HG03460 (cell line): ENCODE measurements at regions not wholly inside any gene's neighbourhood (a gene's known extent, or its start where the extent isn't known, plus 50 kb on each side); places are given as distances from the start of the nearest gene placed in this dataset.
"Not testable (repeated sequence)": the region's sequence is repeated elsewhere in the genome, so short reads cannot be mapped to it uniquely, and the experiment has no call there.

ENCODE experiments used
- ATAC-seq: cut with Tn5 transposase; IDR thresholded peaks from one replicate; pipeline ENCODE4 v1.9.1; 2021; ENCODE audit not compliant: unreplicated experiment

GRCh38 chr11:79512706-79513469 lies 72.1 kb upstream of the TENM4 start:
- ATAC-seq, result no peak

- no peak for ATAC-seq
These were observed 70.1 kb upstream of the TENM4 start for GRCh38 chr11:79510960-79511359.

- no peak for ATAC-seq
These were observed 67.6 kb upstream of the TENM4 start for GRCh38 chr11:79508461-79508860.

GRCh38 chr11:79507706-79508105 lies 66.9 kb upstream of the TENM4 start:
- no peak for ATAC-seq

- no peak for ATAC-seq
These were observed 66.0 kb upstream of the TENM4 start for GRCh38 chr11:79506734-79507344.

GRCh38 chr11:79506124-79506523 lies 65.3 kb upstream of the TENM4 start:
- ATAC-seq, result no peak

- ATAC-seq, result no peak
These were observed 62.2 kb upstream of the TENM4 start for GRCh38 chr11:79503028-79503427.

- ATAC-seq, result no peak
These were observed 60.9 kb upstream of the TENM4 start for GRCh38 chr11:79501707-79502106.

GRCh38 chr11:79499929-79500328 lies 59.1 kb upstream of the TENM4 start:
- ATAC-seq, result not testable (repeated sequence)

- no peak for ATAC-seq
These were observed 57.8 kb upstream of the TENM4 start for GRCh38 chr11:79498667-79499066.

- no peak for ATAC-seq
These were observed 52.8 kb upstream of the TENM4 start for GRCh38 chr11:79493555-79494171.

- ATAC-seq, result no peak
These were observed 51.2 kb upstream of the TENM4 start for GRCh38 chr11:79492008-79492407.
